Progenitor cell of endocrine pancreas (in vitro differentiated cells): ENCODE measurements at regions not wholly inside any gene's neighbourhood (a gene's known extent, or its start where the extent isn't known, plus 50 kb on each side); places are given as distances from the start of the nearest gene placed in this dataset.

ENCODE experiments used
- DNase-seq: peaks from one replicate; pipeline ENCODE4 v3.0.0; 2021; ENCODE audit warnings: low spot score; ENCODE audit not compliant: unreplicated experiment
- H3K27ac Mint-ChIP-seq: 2 replicates; pipeline ENCODE4 v1.8.0; 2021; ENCODE audit warnings: mild to moderate bottlenecking, moderate library complexity, mixed read lengths
- H3K27me3 Mint-ChIP-seq: 2 replicates; pipeline ENCODE4 v1.8.0; 2021; ENCODE audit warnings: mixed read lengths
- H3K36me3 Mint-ChIP-seq: 2 replicates; pipeline ENCODE4 v1.8.0; 2022; ENCODE audit warnings: mixed read lengths; ENCODE audit not compliant: insufficient read depth
- H3K4me1 Mint-ChIP-seq: 2 replicates; pipeline ENCODE4 v1.8.0; 2021; ENCODE audit warnings: low read depth, mixed read lengths
- H3K4me3 Mint-ChIP-seq: 2 replicates; pipeline ENCODE4 v1.8.0; 2021; ENCODE audit warnings: low read depth, mild to moderate bottlenecking, moderate library complexity, mixed read lengths
- H3K9me3 Mint-ChIP-seq: 2 replicates; pipeline ENCODE4 v1.8.0; 2021; ENCODE audit warnings: low read depth, mixed read lengths
- CTCF ChIP-seq: fragments of 200-600 bp; sonication (generic); IDR thresholded peaks from one replicate; pipeline ENCODE4 v1.5.0; 2021; ENCODE audit warnings: antibody characterized with exemption, mild to moderate bottlenecking; ENCODE audit not compliant: unreplicated experiment

GRCh38 chr2:196403471-196403870 lies 232.1 kb upstream of the STK17B start:
- TF ChIP-seq CTCF: no peak
- DNase-seq: no peak
- Mint-ChIP-seq H3K36me3 (no peaks in the 10 kb centered on the region), H3K4me3 (no peak overlapping the region), H3K27me3 (no peaks in the 10 kb centered on the region), H3K9me3 (no peaks in the 10 kb centered on the region), H3K4me1 (no peaks in the 10 kb centered on the region), H3K27ac (no peak overlapping the region)

- Mint-ChIP-seq H3K36me3 (no peaks in the 10 kb centered on the region), H3K27ac (no peak overlapping the region), H3K4me3 (no peak overlapping the region), H3K9me3 (no peaks in the 10 kb centered on the region), H3K27me3 (no peaks in the 10 kb centered on the region), H3K4me1 (no peaks in the 10 kb centered on the region)
- DNase-seq: no peak
- no peak for TF ChIP-seq CTCF
These were observed 232.9 kb upstream of the STK17B start for GRCh38 chr2:196404276-196404675.

- H3K27me3 Mint-ChIP-seq: no peaks in the 10 kb centered on the region
These were observed 231.7 kb upstream of the CCDC150 start for GRCh38 chr2:196407675-196408264.

GRCh38 chr2:196409376-196409775 lies 230.1 kb upstream of the CCDC150 start:
- Mint-ChIP-seq H3K27me3 (no peaks in the 10 kb centered on the region), H3K27ac (no peak overlapping the region), H3K36me3 (peaks cover 2% of the 10 kb centered on the region), H3K9me3 (no peaks in the 10 kb centered on the region), H3K4me1 (no peaks in the 10 kb centered on the region), H3K4me3 (no peak overlapping the region)
- no peak for DNase-seq
- no peak for TF ChIP-seq CTCF

More at GRCh38 chr2:196407675-196408264, 231.7 kb upstream of the CCDC150 start:
- Mint-ChIP-seq H3K27ac (no peak overlapping the region), H3K36me3 (peaks cover 2% of the 10 kb centered on the region), H3K9me3 (no peaks in the 10 kb centered on the region), H3K4me3 (no peak overlapping the region), H3K4me1 (no peaks in the 10 kb centered on the region)
- no peak for TF ChIP-seq CTCF
- no peak for DNase-seq

GRCh38 chr2:196410008-196410407 lies 229.5 kb upstream of the CCDC150 start:
- Mint-ChIP-seq H3K9me3 (no peaks in the 10 kb centered on the region), H3K27ac (no peak overlapping the region), H3K4me3 (no peak overlapping the region), H3K4me1 (no peaks in the 10 kb centered on the region), H3K27me3 (no peaks in the 10 kb centered on the region), H3K36me3 (peaks cover 2% of the 10 kb centered on the region)
- no peak for DNase-seq
- TF ChIP-seq CTCF: no peak
